ENCODE measurements at regions not wholly inside any gene's neighbourhood (a gene's known extent, or its start where the extent isn't known, plus 50 kb on each side); places are given as distances from the start of the nearest gene placed in this dataset.

GRCh38 chr5:1702318-1702717, 97.3 kb downstream of the MRPL36 start:
- no peak overlapping the region for H3K27ac Mint-ChIP-seq
- POLR2A ChIA-PET: no interaction called here
- no peaks in the 10 kb centered on the region for H3K9me3 Mint-ChIP-seq
- H3K36me3 Mint-ChIP-seq (ENCODE audit: low read depth): no peaks in the 10 kb centered on the region
- DNase-seq: no peak
- H3K27me3 Mint-ChIP-seq: peaks cover 13% of the 10 kb centered on the region
- CTCF ChIA-PET: no interaction called here
- H3K4me3 Mint-ChIP-seq: no peak overlapping the region
- no peak for TF ChIP-seq CTCF (IDR thresholded peaks at IDR 0.05)
- ATAC-seq: no peak
- peaks cover 22% of the 10 kb centered on the region for H3K4me1 Mint-ChIP-seq (ENCODE audit: low read depth)
- intact Hi-C loops (cut with micrococcal nuclease): no loop called here

GRCh38 chr5:1701884-1702283, 97.8 kb downstream of the MRPL36 start:
- Mint-ChIP-seq H3K27me3 (peaks cover 11% of the 10 kb centered on the region), H3K36me3 (ENCODE audit: low read depth) (no peaks in the 10 kb centered on the region), H3K4me1 (ENCODE audit: low read depth) (peaks cover 22% of the 10 kb centered on the region), H3K9me3 (no peaks in the 10 kb centered on the region), H3K4me3 (no peak overlapping the region), H3K27ac (no peak overlapping the region)
- no peak for TF ChIP-seq CTCF (IDR thresholded peaks at IDR 0.05)
- no peak for ATAC-seq
- intact Hi-C loops (cut with micrococcal nuclease): no loop called here
- POLR2A ChIA-PET: no interaction called here
- CTCF ChIA-PET: no interaction called here
- DNase-seq: no peak

- POLR2A ChIA-PET: no interaction called here
- H3K9me3 Mint-ChIP-seq: no peaks in the 10 kb centered on the region
- intact Hi-C loops (cut with micrococcal nuclease): no loop called here
- peaks cover 14% of the 10 kb centered on the region for H3K27me3 Mint-ChIP-seq
- no peak for ATAC-seq
- H3K36me3 Mint-ChIP-seq (ENCODE audit: low read depth): no peaks in the 10 kb centered on the region
- H3K27ac Mint-ChIP-seq: no peak overlapping the region
- peaks cover 22% of the 10 kb centered on the region for H3K4me1 Mint-ChIP-seq (ENCODE audit: low read depth)
- no peak for DNase-seq
- no peak overlapping the region for H3K4me3 Mint-ChIP-seq
- no peak for TF ChIP-seq CTCF (IDR thresholded peaks at IDR 0.05)
- CTCF ChIA-PET: no interaction called here
Observed at GRCh38 chr5:1701216-1701864, 98.3 kb downstream of the MRPL36 start.

GRCh38 chr5:1699394-1699793, 100.2 kb downstream of the MRPL36 start:
- Mint-ChIP-seq H3K27ac (no peak overlapping the region), H3K9me3 (no peaks in the 10 kb centered on the region), H3K4me3 (no peak overlapping the region), H3K4me1 (ENCODE audit: low read depth) (peaks cover 24% of the 10 kb centered on the region), H3K36me3 (ENCODE audit: low read depth) (no peaks in the 10 kb centered on the region), H3K27me3 (peaks cover 16% of the 10 kb centered on the region)
- intact Hi-C loops (cut with micrococcal nuclease): no loop called here
- ChIA-PET CTCF (no interaction called here), POLR2A (no interaction called here)
- DNase-seq (no peak), ATAC-seq (peak; percentile 28)
- no peak for TF ChIP-seq CTCF (IDR thresholded peaks at IDR 0.05)

GRCh38 chr5:1698589-1699316, 100.9 kb downstream of the MRPL36 start:
- H3K4me1 Mint-ChIP-seq (ENCODE audit: low read depth): peaks cover 24% of the 10 kb centered on the region
- ChIA-PET POLR2A (interaction anchor here (0.8 kb wide), 1 partner anchor 27 kb away, joined by 4 read pairs; no protein-coding TSS in a partner anchor), CTCF (no interaction called here)
- DNase-seq: peak; percentile 30
- no peaks in the 10 kb centered on the region for H3K9me3 Mint-ChIP-seq
- ATAC-seq: peak; percentile 88
- no peaks in the 10 kb centered on the region for H3K36me3 Mint-ChIP-seq (ENCODE audit: low read depth)
- no peak overlapping the region for H3K4me3 Mint-ChIP-seq
- peaks cover 18% of the 10 kb centered on the region for H3K27me3 Mint-ChIP-seq
- no peak for TF ChIP-seq CTCF (IDR thresholded peaks at IDR 0.05)
- H3K27ac Mint-ChIP-seq: no peak overlapping the region
- intact Hi-C loops (cut with micrococcal nuclease): no loop called here
